Thyroid gland (tissue), 4 donors: ENCODE measurements at regions not wholly inside any gene's neighbourhood (a gene's known extent, or its start where the extent isn't known, plus 50 kb on each side); places are given as distances from the start of the nearest gene placed in this dataset.

Experiments
- DNase-seq, 2 donors: peaks; one replicate each; pipeline ENCODE4 v3.0.0-alpha.2; 2019
- H3K27ac ChIP-seq, 3 donors: fragments of 200-600 bp; sonication (generic); 1 replicate in 2 of 3; 2 replicates in 1 of 3; pipeline ENCODE4 v1.5.1; 2016 to 2019; ENCODE audit warnings: mild to moderate bottlenecking in 1 of 3, moderate library complexity in 1 of 3
- H3K27me3 ChIP-seq: fragments of 200-600 bp; sonication (generic); one replicate; pipeline ENCODE4 v1.5.1; 2019
- H3K36me3 ChIP-seq, 2 donors: fragments of 200-600 bp; sonication (generic); one replicate each; pipeline ENCODE4 v1.5.1; 2016 to 2019
- H3K4me1 ChIP-seq, 2 donors: fragments of 200-600 bp; sonication (generic); one replicate each; pipeline ENCODE4 v1.5.1; 2017 to 2019
- H3K4me3 ChIP-seq, 3 donors: fragments of 200-600 bp; sonication (generic); replicated peaks in 1 of 3; 1 replicate in 2 of 3; 2 replicates in 1 of 3; pipeline ENCODE4 v1.5.1; 2016; ENCODE audit warnings: mild to moderate bottlenecking in 1 of 3
- H3K9me3 ChIP-seq: fragments of 200-600 bp; sonication (generic); one replicate; pipeline ENCODE4 v1.5.1; 2017
- POLR2A ChIP-seq, 2 donors: fragments of 450-650 bp; IDR thresholded peaks; one replicate each; pipeline ENCODE4 v1.6.1; 2017; ENCODE audit warnings: antibody characterized with exemption in 2 of 2, mild to moderate bottlenecking in 2 of 2, moderate library complexity in 1 of 2
- WGBS, 2 donors: methylation state at CpG; one replicate each; pipeline ENCODE4 v1.1.5; 2017; 5-methylcytosine and 5-hydroxymethylcytosine counted together
- intact Hi-C: fragments of 100-400 bp; cut with DNase I; formaldehyde crosslinking; loops from one replicate; pipeline ENCODE4 v1.15.1; 2023
- TF ChIP-seq, protein P1 (sequence below), 6 experiments: fragments of 200-600 bp in 3 of 6; fragments of 450-650 bp in 3 of 6; sonication (generic) in 3 of 6; IDR thresholded peaks; one replicate each; pipeline ENCODE4 v1.5.1; 2016 to 2019; ENCODE audit warnings: antibody characterized with exemption in 6 of 6, mild to moderate bottlenecking in 2 of 6, inconsistent platforms in 1 of 6, moderate library complexity in 1 of 6

DNA sequence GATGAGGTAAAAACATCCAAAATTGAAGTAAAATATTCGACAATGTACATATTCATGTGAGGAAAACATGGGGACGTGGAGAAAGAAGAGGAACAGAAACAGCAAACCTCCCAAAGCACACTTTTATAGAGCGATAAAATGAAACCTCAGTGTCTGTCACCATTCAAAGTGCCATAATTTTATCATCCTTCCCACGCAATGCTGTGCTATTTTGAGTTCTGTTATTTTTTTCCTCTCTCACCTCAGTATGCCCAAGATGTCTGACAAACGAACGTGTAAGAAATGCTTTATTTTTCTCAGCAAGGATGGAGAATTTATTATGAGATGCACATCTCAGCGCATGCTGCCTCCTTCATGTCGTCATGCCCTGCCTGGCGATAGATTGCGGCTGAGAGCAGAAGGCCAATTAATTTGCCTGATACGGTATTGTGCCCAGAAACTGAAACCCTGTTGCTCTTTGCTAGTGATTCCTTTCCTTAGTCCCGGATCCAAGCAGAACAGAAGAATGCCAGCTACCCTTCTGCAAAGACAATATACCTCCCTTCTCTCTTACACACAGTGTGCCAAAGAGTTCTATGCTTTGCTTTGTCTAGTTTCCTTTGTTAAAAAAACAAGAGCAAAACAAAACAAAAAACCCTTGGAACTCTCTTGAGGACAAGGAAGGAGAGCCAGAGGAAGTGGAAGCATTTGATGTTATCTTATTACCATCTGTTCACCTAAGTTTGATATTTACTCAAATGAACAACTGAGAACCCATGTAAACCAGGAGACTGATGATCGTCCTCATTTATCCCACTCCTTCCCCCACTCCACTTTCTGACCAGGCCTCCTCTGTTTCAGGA lies 192.4 kb downstream of the SEMA6A start:
- no peak for DNase-seq
- H3K4me3 ChIP-seq = no peak overlapping the region
- H3K36me3 ChIP-seq = no peaks in the 10 kb centered on the region
- WGBS, 2 donors = 58 to 61% methylated on average over 13 of the region's 13 CpGs
- intact Hi-C loops = no loop called here
- H3K27me3 ChIP-seq = no peaks in the 10 kb centered on the region
- no peaks in the 10 kb centered on the region for H3K9me3 ChIP-seq
- no peaks in the 10 kb centered on the region for H3K4me1 ChIP-seq
- TF ChIP-seq, protein P1, sequence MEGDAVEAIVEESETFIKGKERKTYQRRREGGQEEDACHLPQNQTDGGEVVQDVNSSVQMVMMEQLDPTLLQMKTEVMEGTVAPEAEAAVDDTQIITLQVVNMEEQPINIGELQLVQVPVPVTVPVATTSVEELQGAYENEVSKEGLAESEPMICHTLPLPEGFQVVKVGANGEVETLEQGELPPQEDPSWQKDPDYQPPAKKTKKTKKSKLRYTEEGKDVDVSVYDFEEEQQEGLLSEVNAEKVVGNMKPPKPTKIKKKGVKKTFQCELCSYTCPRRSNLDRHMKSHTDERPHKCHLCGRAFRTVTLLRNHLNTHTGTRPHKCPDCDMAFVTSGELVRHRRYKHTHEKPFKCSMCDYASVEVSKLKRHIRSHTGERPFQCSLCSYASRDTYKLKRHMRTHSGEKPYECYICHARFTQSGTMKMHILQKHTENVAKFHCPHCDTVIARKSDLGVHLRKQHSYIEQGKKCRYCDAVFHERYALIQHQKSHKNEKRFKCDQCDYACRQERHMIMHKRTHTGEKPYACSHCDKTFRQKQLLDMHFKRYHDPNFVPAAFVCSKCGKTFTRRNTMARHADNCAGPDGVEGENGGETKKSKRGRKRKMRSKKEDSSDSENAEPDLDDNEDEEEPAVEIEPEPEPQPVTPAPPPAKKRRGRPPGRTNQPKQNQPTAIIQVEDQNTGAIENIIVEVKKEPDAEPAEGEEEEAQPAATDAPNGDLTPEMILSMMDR (IDR thresholded peaks at IDR 0.05) = no peak
- H3K27ac ChIP-seq = no peak overlapping the region

DNA sequence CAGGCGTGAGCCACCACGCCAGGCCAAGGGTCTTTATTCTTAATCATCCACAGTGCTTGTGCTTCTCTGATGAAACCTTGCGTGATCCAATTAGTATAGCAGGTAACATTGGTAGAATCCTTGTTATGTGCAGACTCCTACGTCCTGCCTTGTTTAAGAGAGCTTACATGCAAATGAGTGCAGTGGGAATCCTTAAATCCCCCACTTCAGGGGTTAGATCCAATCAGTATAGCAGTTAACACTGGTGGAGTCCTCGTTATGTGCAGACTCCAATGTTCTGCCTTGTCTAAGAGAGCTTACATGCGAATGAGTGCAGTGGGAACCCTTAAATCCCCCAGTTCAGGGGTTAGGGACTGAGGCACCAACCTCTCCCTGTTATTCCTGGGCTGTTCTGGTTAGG lies 193.4 kb downstream of the SEMA6A start:
- H3K9me3 ChIP-seq = no peaks in the 10 kb centered on the region
- H3K27ac ChIP-seq = no peak overlapping the region
- H3K4me1 ChIP-seq = no peaks in the 10 kb centered on the region
- no peaks in the 10 kb centered on the region for H3K36me3 ChIP-seq
- no peaks in the 10 kb centered on the region for H3K27me3 ChIP-seq
- intact Hi-C loops = no loop called here
- H3K4me3 ChIP-seq = no peak overlapping the region
- no peak for TF ChIP-seq POLR2A (IDR thresholded peaks at IDR 0.05)
- TF ChIP-seq, protein P1 (IDR thresholded peaks at IDR 0.05) = no peak
- 97 to 100% methylated on average over 6 of the region's 6 CpGs for WGBS, 2 donors
- no peak for DNase-seq

DNA sequence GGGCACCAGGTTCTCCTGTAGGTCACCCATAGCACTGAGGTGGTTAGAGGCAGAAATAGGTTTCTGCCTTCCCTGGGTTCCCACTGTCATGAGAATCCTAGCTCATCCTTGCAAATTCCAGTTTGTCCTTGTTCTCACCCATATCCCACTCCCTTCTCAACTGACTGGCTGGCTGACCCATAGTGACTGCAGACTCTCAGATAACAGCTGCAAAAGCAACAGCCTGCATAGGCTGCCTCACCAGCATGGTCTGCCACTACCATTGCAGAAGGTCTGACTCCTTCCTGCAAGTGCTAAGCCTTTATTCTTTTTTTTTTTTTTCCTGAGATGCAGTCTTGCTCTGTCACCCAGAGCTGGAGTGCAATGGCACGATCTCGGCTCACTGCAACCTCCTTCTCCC lies 194.0 kb downstream of the SEMA6A start:
- TF ChIP-seq, protein P1 (IDR thresholded peaks at IDR 0.05) = no peak
- H3K27ac ChIP-seq = no peak overlapping the region
- H3K9me3 ChIP-seq = no peaks in the 10 kb centered on the region
- H3K36me3 ChIP-seq = no peaks in the 10 kb centered on the region
- intact Hi-C loops = no loop called here
- no peak overlapping the region for H3K4me3 ChIP-seq
- H3K27me3 ChIP-seq = no peaks in the 10 kb centered on the region
- WGBS, 2 donors = 94 to 96% methylated on average over 2 of the region's 2 CpGs
- no peak for DNase-seq
- no peaks in the 10 kb centered on the region for H3K4me1 ChIP-seq

DNA sequence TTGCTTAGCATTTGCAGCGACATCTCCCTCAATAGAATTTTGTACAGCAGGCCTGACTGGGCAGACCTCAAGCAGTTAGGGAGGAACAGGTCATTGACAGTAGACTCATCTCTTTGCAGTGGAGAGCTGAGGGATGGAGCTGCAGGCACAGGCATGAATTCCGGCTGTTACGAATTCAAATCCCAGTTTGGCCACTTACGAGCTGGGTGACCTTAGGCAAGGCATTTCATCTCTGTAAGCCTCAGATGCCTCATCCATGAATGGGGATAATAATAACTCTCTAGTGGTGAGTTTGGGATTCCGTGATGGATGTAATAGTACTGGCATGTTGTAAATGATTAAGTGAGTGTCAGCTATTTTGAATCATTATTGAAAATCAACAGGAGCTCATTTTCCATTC lies 195.3 kb downstream of the SEMA6A start:
- no peak for DNase-seq
- Histone ChIP-seq H3K4me1 (no peaks in the 10 kb centered on the region), H3K9me3 (no peaks in the 10 kb centered on the region), H3K27me3 (no peaks in the 10 kb centered on the region), H3K36me3 (no peaks in the 10 kb centered on the region), H3K27ac (no peak overlapping the region), H3K4me3 (no peak overlapping the region)
- 94% methylated on average over 5 of the region's 5 CpGs for WGBS, 2 donors
- intact Hi-C loops = no loop called here
- TF ChIP-seq, protein P1 (IDR thresholded peaks at IDR 0.05) = no peak
- TF ChIP-seq POLR2A (IDR thresholded peaks at IDR 0.05) = no peak

DNA sequence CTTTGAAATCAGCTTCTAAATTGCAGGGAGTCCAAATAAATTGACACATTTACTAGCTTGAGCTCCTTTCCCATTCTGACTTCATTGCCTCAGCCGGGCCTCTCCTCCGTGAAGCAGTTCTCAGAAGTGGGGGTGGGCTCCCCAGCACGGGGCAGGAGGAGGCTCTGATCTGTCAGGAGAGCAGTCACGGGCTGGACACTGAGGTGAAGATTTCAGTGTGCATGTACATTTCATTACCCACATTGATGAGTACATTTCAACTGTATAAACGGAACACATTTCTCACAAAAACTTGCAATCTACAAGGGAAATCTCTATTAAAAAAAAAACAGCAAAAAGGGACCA lies 195.9 kb downstream of the SEMA6A start:
- TF ChIP-seq, protein P1 (IDR thresholded peaks at IDR 0.05) = no peak
- no peak for TF ChIP-seq POLR2A (IDR thresholded peaks at IDR 0.05)
- Histone ChIP-seq H3K9me3 (no peaks in the 10 kb centered on the region), H3K4me1 (no peaks in the 10 kb centered on the region), H3K36me3 (no peaks in the 10 kb centered on the region), H3K27me3 (no peaks in the 10 kb centered on the region), H3K4me3 (no peak overlapping the region), H3K27ac (no peak overlapping the region)
- no peak for DNase-seq
- intact Hi-C loops = no loop called here
- 77 to 84% methylated on average over 5 of the region's 5 CpGs for WGBS, 2 donors
